WTC11 (cell line): ENCODE measurements at regions not wholly inside any gene's neighbourhood (a gene's known extent, or its start where the extent isn't known, plus 50 kb on each side); places are given as distances from the start of the nearest gene placed in this dataset.
"Not testable (repeated sequence)": the region's sequence is repeated elsewhere in the genome, so short reads cannot be mapped to it uniquely, and the experiment has no call there.

ENCODE experiments used
- ATAC-seq: fragments of 200-7000 bp; cut with Tn5 transposase; 2 replicates; pipeline ENCODE4 v1.10.0; 2021; ENCODE audit warnings: mild to moderate bottlenecking, moderate library complexity
- CTCF ChIA-PET: fragments of 300-600 bp; sonication (Branson Sonifier 250); formaldehyde crosslinking; loops from one replicate; lab custom pipeline; 2021; ENCODE audit warnings: antibody characterized with exemption; lab: Charles Lee
- POLR2A ChIA-PET: fragments of 350-600 bp; sonication (Branson Sonifier 250); formaldehyde crosslinking; loops from one replicate; lab custom pipeline; 2021; ENCODE audit warnings: antibody characterized with exemption; lab: Charles Lee
- DNase-seq: peaks from one replicate; pipeline ENCODE4 v3.0.0; 2021; ENCODE audit warnings: low spot score
- H3K27ac Mint-ChIP-seq: 2 replicates; pipeline ENCODE4 v1.8.0; 2021; ENCODE audit warnings: mixed read lengths
- H3K27me3 Mint-ChIP-seq: 2 replicates; pipeline ENCODE4 v1.8.0; 2021; ENCODE audit warnings: low read depth, mild to moderate bottlenecking, moderate library complexity, mixed read lengths
- H3K36me3 Mint-ChIP-seq: 2 replicates; pipeline ENCODE4 v1.8.0; 2021; ENCODE audit warnings: mixed read lengths
- H3K4me1 Mint-ChIP-seq: 2 replicates; pipeline ENCODE4 v1.8.0; 2022; ENCODE audit warnings: mixed read lengths
- H3K4me3 Mint-ChIP-seq: 2 replicates; pipeline ENCODE4 v1.8.0; 2021; ENCODE audit warnings: mild to moderate bottlenecking, moderate library complexity, mixed read lengths
- H3K9me3 Mint-ChIP-seq: 2 replicates; pipeline ENCODE4 v1.8.0; 2021; ENCODE audit warnings: mixed read lengths
- E2F4 ChIP-seq: sonication (generic); formaldehyde crosslinking; IDR thresholded peaks from 2 replicates; pipeline ENCODE4 v1.8.1; 2022; ENCODE audit warnings: low read depth, mild to moderate bottlenecking, moderate library complexity, missing genetic modification reagents, borderline replicate concordance
- FOXJ3 ChIP-seq: sonication (generic); formaldehyde crosslinking; IDR thresholded peaks from 2 replicates; pipeline ENCODE4 v1.9.0; 2021; ENCODE audit warnings: missing genetic modification reagents, mild to moderate bottlenecking, borderline replicate concordance
- GTF2I ChIP-seq: fragments of 250-450 bp; sonication (Bioruptor Pico); conservative IDR thresholded peaks from 2 replicates; pipeline ENCODE4 v1.4.0; 2021; ENCODE audit warnings: mild to moderate bottlenecking
- MAX ChIP-seq: sonication (generic); formaldehyde crosslinking; IDR thresholded peaks from 2 replicates; pipeline ENCODE4 v1.8.0; 2022; ENCODE audit warnings: mild to moderate bottlenecking, missing genetic modification reagents
- NFYB ChIP-seq: sonication (generic); formaldehyde crosslinking; conservative IDR thresholded peaks from 2 replicates; pipeline ENCODE4 v1.8.0; 2022; ENCODE audit warnings: low read depth, missing genetic modification reagents
- SMAD3 ChIP-seq: sonication (generic); formaldehyde crosslinking; IDR thresholded peaks from 2 replicates; pipeline ENCODE4 v1.8.0; 2022; ENCODE audit warnings: missing genetic modification reagents, mild to moderate bottlenecking, borderline replicate concordance
- STAT6 ChIP-seq: sonication (generic); formaldehyde crosslinking; conservative IDR thresholded peaks from 2 replicates; pipeline ENCODE4 v1.8.1; 2023; ENCODE audit warnings: mild to moderate bottlenecking, low read depth, missing genetic modification reagents, moderate library complexity
- TEAD1 ChIP-seq: sonication (generic); formaldehyde crosslinking; IDR thresholded peaks from 2 replicates; pipeline ENCODE4 v1.8.0; 2022; ENCODE audit warnings: mild to moderate bottlenecking, missing genetic modification reagents
- USF2 ChIP-seq: sonication (generic); formaldehyde crosslinking; IDR thresholded peaks from 2 replicates; pipeline ENCODE4 v1.8.1; 2023; ENCODE audit warnings: mild to moderate bottlenecking, missing genetic modification reagents, moderate library complexity
- ZNF512 ChIP-seq: sonication (generic); formaldehyde crosslinking; IDR thresholded peaks from 2 replicates; pipeline ENCODE4 v1.8.1; 2022; ENCODE audit warnings: missing genetic modification reagents, borderline replicate concordance

- H3K9me3 Mint-ChIP-seq, ATAC-seq, H3K4me3 Mint-ChIP-seq, CTCF ChIA-PET, POLR2A ChIA-PET, H3K27ac Mint-ChIP-seq, DNase-seq: not testable (repeated sequence)
- 0 out of 2 replicates have a peak, but pooled peaks have one; percentile 23 for TF ChIP-seq GTF2I (CRISPR knock-in tag)
- peak; percentile 94 for TF ChIP-seq ZNF512 (CRISPR knock-in tag)
- peaks cover 11% of the 10 kb centered on the region for H3K36me3 Mint-ChIP-seq
- peaks cover 55% of the 10 kb centered on the region for H3K4me1 Mint-ChIP-seq
- H3K27me3 Mint-ChIP-seq, result peaks cover 22% of the 10 kb centered on the region
These were observed 115.3 kb downstream of the TFAP2C start for GRCh38 chr20:56744325-56744821.

GRCh38 chr20:56748476-56749377, 119.6 kb downstream of the TFAP2C start:
- ATAC-seq (peak; percentile 12; the same call in 1 of the 2 replicates), DNase-seq (no peak)
- Mint-ChIP-seq H3K4me3 (no peak overlapping the region; the same call in 1 of the 2 replicates), H3K9me3 (no peaks in the 10 kb centered on the region), H3K27me3 (peaks cover 15% of the 10 kb centered on the region), H3K4me1 (peaks cover 64% of the 10 kb centered on the region), H3K36me3 (no peaks in the 10 kb centered on the region), H3K27ac (peak overlapping the region; percentile 90)
- TF ChIP-seq TEAD1 (no peak), FOXJ3 (CRISPR knock-in tag) (no peak), SMAD3 (no peak), STAT6 (CRISPR knock-in tag) (no peak)
- ChIA-PET POLR2A (no interaction called here), CTCF (interaction anchor here (0.6 to 4.2 kb wide), 4 partner anchors 13 to 197 kb away, joined by 3 to 10 read pairs (median 4); no protein-coding TSS in a partner anchor)

- Mint-ChIP-seq H3K9me3 (no peaks in the 10 kb centered on the region), H3K4me3 (no peak overlapping the region), H3K36me3 (no peaks in the 10 kb centered on the region), H3K4me1 (peaks cover 58% of the 10 kb centered on the region), H3K27ac (no peak overlapping the region), H3K27me3 (peaks cover 18% of the 10 kb centered on the region)
- ATAC-seq (peak; percentile 91), DNase-seq (peak; percentile 76)
- CTCF ChIA-PET, result interaction anchor here (1.8 to 4.2 kb wide), 2 partner anchors 14 to 224 kb away, joined by 4 to 10 read pairs; no protein-coding TSS in a partner anchor
- TF ChIP-seq USF2 (CRISPR knock-in tag), result peak; percentile 59
- TF ChIP-seq E2F4 (CRISPR knock-in tag), result no peak
- peak; percentile 69; the same call in 1 of the 2 replicates for TF ChIP-seq MAX (CRISPR knock-in tag)
- peak; percentile 88 for TF ChIP-seq NFYB (CRISPR knock-in tag)
- POLR2A ChIA-PET, result interaction anchor here (0.6 to 0.7 kb wide), 2 partner anchors 45 to 94 kb away, joined by 3 to 5 read pairs; no protein-coding TSS in a partner anchor
These were observed 121.3 kb downstream of the TFAP2C start for GRCh38 chr20:56750430-56750829.
